ENCODE measurements at regions not wholly inside any gene's neighbourhood (a gene's known extent, or its start where the extent isn't known, plus 50 kb on each side); places are given as distances from the start of the nearest gene placed in this dataset.

GRCh38 chr22:48837341-48837935, 990.2 kb downstream of the BRD1 start:
- Histone ChIP-seq H3K9me3 (ENCODE audit: control insufficient read depth, insufficient read depth, low read depth, low read length) (no peaks in the 10 kb centered on the region; the same call in 1 of the 2 replicates), H3K4me3 (ENCODE audit: low read depth, low read length) (no peak overlapping the region), H3K27ac (ENCODE audit: extremely low read depth, low read depth, low read length) (no peak overlapping the region), H3K36me3 (ENCODE audit: control insufficient read depth in 2 of 2, insufficient read depth in 1 of 2, low read length in 2 of 2) (no peaks in the 10 kb centered on the region), H3K4me1 (ENCODE audit: control insufficient read depth, insufficient read depth, low read length) (no peaks in the 10 kb centered on the region)
- POLR2A ChIA-PET: no interaction called here
- TF ChIP-seq ZNF549 (tag by site-specific recombination; IDR thresholded peaks at IDR 0.05) (no peak), ZFP69B (tag by site-specific recombination; IDR thresholded peaks at IDR 0.05) (no peak), ZNF132 (tag by site-specific recombination; IDR thresholded peaks at IDR 0.05; ENCODE audit: borderline replicate concordance) (no peak), ZNF133 (tag by site-specific recombination; IDR thresholded peaks at IDR 0.05) (no peak), ZBTB11 (tag by site-specific recombination; conservative IDR thresholded peaks at IDR 0.05; ENCODE audit: low read depth) (no peak), ZNF544 (tag by site-specific recombination; IDR thresholded peaks at IDR 0.05) (no peak), ZIC2 (tag by site-specific recombination; IDR thresholded peaks at IDR 0.05) (no peak), ZNF24 (tag by site-specific recombination; IDR thresholded peaks at IDR 0.05) (no peak), CTCF (tag by site-specific recombination; IDR thresholded peaks at IDR 0.05) (no peak)
- CTCF ChIA-PET: no interaction called here

DNA sequence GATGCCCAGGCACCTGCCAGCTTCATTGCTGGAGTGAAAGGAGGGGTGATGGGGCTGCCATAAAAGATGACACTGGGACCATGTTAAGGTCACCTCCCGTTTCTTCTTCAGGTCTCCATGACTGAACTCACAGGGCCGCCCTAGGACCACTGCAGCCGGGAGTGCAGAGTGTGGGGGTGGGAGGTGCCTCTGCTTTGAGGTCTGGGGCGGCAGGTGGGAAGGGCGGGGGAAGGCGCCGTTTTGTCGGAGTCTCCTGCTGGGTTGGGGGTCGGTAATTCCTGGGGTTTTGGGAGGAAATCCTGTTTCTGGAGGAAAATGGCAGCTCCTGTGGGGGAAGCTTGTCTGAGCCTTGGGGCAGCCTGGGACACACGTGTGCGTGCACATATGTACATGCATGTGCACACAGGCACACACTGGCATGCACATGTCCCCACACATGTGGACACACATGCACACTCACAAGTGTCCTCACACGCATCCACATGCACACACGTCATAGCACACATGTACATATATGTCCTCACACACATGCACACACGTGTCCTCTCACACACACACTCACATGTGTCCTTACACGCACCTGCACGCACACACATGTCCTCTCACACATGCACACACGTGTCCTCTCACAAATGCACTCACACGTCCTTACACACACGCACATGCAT, 990.9 kb downstream of the BRD1 start:
- POLR2A ChIA-PET: interaction anchor here (0.5 kb wide), 1 partner anchor 1876 kb away, joined by 4 read pairs; no protein-coding TSS in a partner anchor
- TF ChIP-seq PRDM6 (tag by site-specific recombination; IDR thresholded peaks at IDR 0.05): no peak
- no peak for TF ChIP-seq KLF8 (tag by site-specific recombination; IDR thresholded peaks at IDR 0.05)
- no peak for TF ChIP-seq SALL2 (tag by site-specific recombination; IDR thresholded peaks at IDR 0.05; ENCODE audit: borderline replicate concordance)
- no peak for TF ChIP-seq ZNF555 (tag by site-specific recombination; conservative IDR thresholded peaks at IDR 0.05)
- no peak for TF ChIP-seq SETDB1 (IDR thresholded peaks at IDR 0.05; ENCODE audit: insufficient read length, low read length)
- no peak for TF ChIP-seq ZNF639 (tag by site-specific recombination; IDR thresholded peaks at IDR 0.05)
- H3K9me3 ChIP-seq (ENCODE audit: control insufficient read depth, insufficient read depth, low read depth, low read length): no peaks in the 10 kb centered on the region; the same call in 1 of the 2 replicates
- no peaks in the 10 kb centered on the region for H3K36me3 ChIP-seq (ENCODE audit: control insufficient read depth in 2 of 2, insufficient read depth in 1 of 2, low read length in 2 of 2)
- H3K4me3 ChIP-seq (ENCODE audit: low read depth, low read length): no peak overlapping the region
- no peak overlapping the region for H3K27ac ChIP-seq (ENCODE audit: extremely low read depth, low read depth, low read length)
- CTCF ChIA-PET: no interaction called here
- H3K4me1 ChIP-seq (ENCODE audit: control insufficient read depth, insufficient read depth, low read length): no peaks in the 10 kb centered on the region
